Liver (tissue), 8 donors: ENCODE measurements at regions not wholly inside any gene's neighbourhood (a gene's known extent, or its start where the extent isn't known, plus 50 kb on each side); places are given as distances from the start of the nearest gene placed in this dataset.

Source experiments
- DNase-seq: peaks from one replicate; pipeline ENCODE4 v3.0.0-alpha.2; 2017; ENCODE audit warnings: low spot score
- H3K27ac ChIP-seq, 2 donors: one replicate each; pipeline ENCODE4 v1.7.0; 2013; ENCODE audit warnings: inconsistent platforms in 2 of 2, low read length in 2 of 2, control low read depth in 1 of 2, low read depth in 1 of 2, mild to moderate bottlenecking in 1 of 2
- H3K27me3 ChIP-seq, 4 donors: one replicate each; pipeline versions ENCODE4 v1.6.1 to v1.7.0; 2013; ENCODE audit warnings: low read length in 3 of 4, inconsistent platforms in 1 of 4, mild to moderate bottlenecking in 1 of 4, moderate library complexity in 1 of 4; ENCODE audit not compliant: control insufficient read depth in 4 of 4, insufficient read depth in 4 of 4
- H3K36me3 ChIP-seq, 4 donors: one replicate each; pipeline versions ENCODE4 v1.6.1 to v1.7.0; 2013; ENCODE audit warnings: low read length in 3 of 4, mild to moderate bottlenecking in 3 of 4, low read depth in 1 of 4, moderate library complexity in 1 of 4; ENCODE audit not compliant: control insufficient read depth in 4 of 4, insufficient read depth in 3 of 4
- H3K4me1 ChIP-seq, 4 donors: one replicate each; pipeline versions ENCODE4 v1.6.1 to v1.7.0; 2013; ENCODE audit warnings: low read length in 3 of 4, mild to moderate bottlenecking in 3 of 4, moderate library complexity in 1 of 4; ENCODE audit not compliant: control insufficient read depth in 4 of 4, insufficient read depth in 4 of 4
- H3K4me3 ChIP-seq, 3 donors: one replicate each; pipeline versions ENCODE4 v1.6.1 to v1.7.0; 2013; ENCODE audit warnings: low read length in 3 of 3, control low read depth in 1 of 3, low read depth in 1 of 3, mild to moderate bottlenecking in 1 of 3
- H3K9ac ChIP-seq, 2 donors: one replicate each; pipeline ENCODE4 v1.7.0; 2013; ENCODE audit warnings: low read length in 2 of 2, mild to moderate bottlenecking in 2 of 2, moderate library complexity in 2 of 2, control low read depth in 1 of 2, low read depth in 1 of 2
- H3K9me3 ChIP-seq, 4 donors: one replicate each; pipeline versions ENCODE4 v1.6.1 to v1.7.0; 2013; ENCODE audit warnings: low read length in 3 of 4; ENCODE audit not compliant: control insufficient read depth in 4 of 4
- ATF3 ChIP-seq: IDR thresholded peaks from 2 replicates; pipeline ENCODE4 v1.6.1; 2016; ENCODE audit warnings: antibody characterized with exemption
- EGR1 ChIP-seq, 2 donors: IDR thresholded peaks; 2 replicates each; pipeline ENCODE4 v1.6.1; 2016 to 2018; ENCODE audit warnings: antibody characterized with exemption in 2 of 2, low read depth in 2 of 2
- FOXA1 ChIP-seq: IDR thresholded peaks from 2 replicates; pipeline ENCODE4 v1.6.1; 2016; ENCODE audit warnings: antibody characterized with exemption
- FOXA2 ChIP-seq: IDR thresholded peaks from 2 replicates; pipeline ENCODE4 v1.6.1; 2016; ENCODE audit warnings: antibody characterized with exemption
- GABPA ChIP-seq, 2 donors: IDR thresholded peaks in 1 of 2; conservative IDR thresholded peaks in 1 of 2; 2 replicates each; pipeline ENCODE4 v1.6.1; 2016; ENCODE audit warnings: antibody characterized with exemption in 2 of 2, mild to moderate bottlenecking in 1 of 2, moderate library complexity in 1 of 2
- HNF4A ChIP-seq, 2 donors: conservative IDR thresholded peaks; 2 replicates each; pipeline ENCODE4 v1.6.1; 2016; ENCODE audit warnings: antibody characterized with exemption in 2 of 2, mild to moderate bottlenecking in 2 of 2
- HNF4G ChIP-seq: IDR thresholded peaks from 2 replicates; pipeline ENCODE4 v1.6.1; 2016; ENCODE audit warnings: antibody characterized with exemption
- JUND ChIP-seq, 2 donors: IDR thresholded peaks; 2 replicates each; pipeline ENCODE4 v1.6.1; 2016; ENCODE audit warnings: antibody characterized with exemption in 2 of 2
- NR2F2 ChIP-seq: IDR thresholded peaks from 2 replicates; pipeline ENCODE4 v1.6.1; 2016; ENCODE audit warnings: antibody characterized with exemption
- RAD21 ChIP-seq, 2 donors: IDR thresholded peaks; 2 replicates each; pipeline ENCODE4 v1.6.1; 2016; ENCODE audit warnings: antibody characterized with exemption in 2 of 2, mild to moderate bottlenecking in 2 of 2
- REST ChIP-seq: IDR thresholded peaks from 2 replicates; pipeline ENCODE4 v1.6.1; 2016; ENCODE audit warnings: antibody characterized with exemption, mild to moderate bottlenecking
- RXRA ChIP-seq, 2 donors: IDR thresholded peaks; 2 replicates each; pipeline ENCODE4 v1.6.1; 2017 to 2018; ENCODE audit warnings: antibody characterized with exemption in 2 of 2, mild to moderate bottlenecking in 1 of 2
- SP1 ChIP-seq: IDR thresholded peaks from 2 replicates; pipeline ENCODE4 v1.6.1; 2018; ENCODE audit warnings: antibody characterized with exemption, mild to moderate bottlenecking
- TAF1 ChIP-seq: conservative IDR thresholded peaks from 2 replicates; pipeline ENCODE4 v1.6.1; 2016; ENCODE audit warnings: antibody characterized with exemption, mild to moderate bottlenecking
- YY1 ChIP-seq: IDR thresholded peaks from 2 replicates; pipeline ENCODE4 v1.6.1; 2016; ENCODE audit warnings: antibody characterized with exemption, mild to moderate bottlenecking
- WGBS: extraction: QIAGEN DNeasy Blood & Tissue Kit; methylation state at CpG from one replicate; pipeline ENCODE4 v1.1.7; 2013; 5-methylcytosine and 5-hydroxymethylcytosine counted together
- TF ChIP-seq, protein P1 (sequence below): fragments of 150-350 bp; IDR thresholded peaks from 2 replicates; pipeline ENCODE4 v1.5.1; 2017; ENCODE audit warnings: improper control_type of control experiment, low read depth, low read length; ENCODE audit not compliant: missing input control
- TF ChIP-seq, protein P2 (sequence below): IDR thresholded peaks from 2 replicates; pipeline ENCODE4 v1.6.1; 2016; ENCODE audit warnings: antibody characterized with exemption
- TF ChIP-seq, protein P3 (sequence below): IDR thresholded peaks from 2 replicates; pipeline ENCODE4 v1.6.1; 2016; ENCODE audit warnings: antibody characterized with exemption
- donor health status: healthy.
- donor health status: healthy.
- donor health status: healthy.
- donor health status: healthy.
- donor health status: healthy.

DNA sequence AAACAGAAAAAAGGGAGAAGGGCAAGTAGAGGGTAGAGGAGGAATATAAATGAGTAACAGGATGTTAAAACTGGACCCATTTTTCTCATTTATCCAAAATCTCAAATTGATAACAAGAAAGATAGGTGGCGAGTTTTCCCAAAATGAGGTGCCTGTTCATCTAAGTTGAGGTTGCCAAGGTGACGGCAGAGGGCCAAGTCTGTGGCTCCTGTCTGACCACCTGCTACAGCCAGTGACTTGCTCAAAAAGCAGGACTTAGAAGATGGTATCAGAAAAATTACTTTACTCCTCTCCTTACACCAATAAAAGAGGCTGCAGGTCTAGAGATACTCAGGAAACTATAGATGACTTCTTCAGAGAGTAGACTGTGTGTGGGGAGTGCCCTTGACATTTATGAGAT is 137.6 kb upstream of the ZNF385D start:
- Histone ChIP-seq H3K27ac (no peak overlapping the region), H3K4me3 (no peak overlapping the region), H3K36me3 (no peaks in the 10 kb centered on the region), H3K9ac (no peak overlapping the region), H3K9me3 (no peaks in the 10 kb centered on the region), H3K27me3 (no peaks in the 10 kb centered on the region), H3K4me1 (no peaks in the 10 kb centered on the region)
- WGBS: 88% methylated on average over 2 of the region's 2 CpGs
- no peak for DNase-seq
- TF ChIP-seq TAF1 (no peak), HNF4A (conservative IDR thresholded peaks at IDR 0.05) (no peak), YY1 (no peak), REST (no peak), HNF4G (no peak), RXRA (IDR thresholded peaks at IDR 0.05) (no peak), SP1 (no peak), NR2F2 (no peak)
- TF ChIP-seq, protein P1, sequence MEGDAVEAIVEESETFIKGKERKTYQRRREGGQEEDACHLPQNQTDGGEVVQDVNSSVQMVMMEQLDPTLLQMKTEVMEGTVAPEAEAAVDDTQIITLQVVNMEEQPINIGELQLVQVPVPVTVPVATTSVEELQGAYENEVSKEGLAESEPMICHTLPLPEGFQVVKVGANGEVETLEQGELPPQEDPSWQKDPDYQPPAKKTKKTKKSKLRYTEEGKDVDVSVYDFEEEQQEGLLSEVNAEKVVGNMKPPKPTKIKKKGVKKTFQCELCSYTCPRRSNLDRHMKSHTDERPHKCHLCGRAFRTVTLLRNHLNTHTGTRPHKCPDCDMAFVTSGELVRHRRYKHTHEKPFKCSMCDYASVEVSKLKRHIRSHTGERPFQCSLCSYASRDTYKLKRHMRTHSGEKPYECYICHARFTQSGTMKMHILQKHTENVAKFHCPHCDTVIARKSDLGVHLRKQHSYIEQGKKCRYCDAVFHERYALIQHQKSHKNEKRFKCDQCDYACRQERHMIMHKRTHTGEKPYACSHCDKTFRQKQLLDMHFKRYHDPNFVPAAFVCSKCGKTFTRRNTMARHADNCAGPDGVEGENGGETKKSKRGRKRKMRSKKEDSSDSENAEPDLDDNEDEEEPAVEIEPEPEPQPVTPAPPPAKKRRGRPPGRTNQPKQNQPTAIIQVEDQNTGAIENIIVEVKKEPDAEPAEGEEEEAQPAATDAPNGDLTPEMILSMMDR: no peak

DNA sequence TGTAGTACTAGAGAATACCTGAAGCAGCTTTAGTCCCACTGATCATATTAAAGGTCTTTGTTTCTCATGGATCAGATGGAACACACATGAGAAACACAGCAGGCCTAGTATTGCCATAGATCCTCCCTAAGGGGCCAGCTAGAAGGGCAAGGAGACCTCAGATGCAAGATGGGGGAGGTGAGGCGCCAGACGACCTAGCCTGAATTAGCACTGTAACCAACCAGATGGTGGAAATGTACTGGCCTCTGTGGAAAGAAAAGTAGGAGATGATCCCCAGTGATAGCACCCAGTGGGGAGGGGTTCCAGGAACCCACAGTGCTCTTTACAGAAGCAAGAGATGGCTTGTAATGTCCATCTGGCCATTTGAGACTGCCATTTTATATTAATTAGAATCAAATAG is 138.2 kb upstream of the ZNF385D start:
- Histone ChIP-seq H3K4me3 (no peak overlapping the region), H3K27ac (no peak overlapping the region), H3K9me3 (no peaks in the 10 kb centered on the region), H3K9ac (no peak overlapping the region), H3K36me3 (no peaks in the 10 kb centered on the region), H3K27me3 (no peaks in the 10 kb centered on the region), H3K4me1 (no peaks in the 10 kb centered on the region)
- no peak for DNase-seq
- WGBS: 90% methylated on average over 2 of the region's 2 CpGs
- TF ChIP-seq REST (no peak), NR2F2 (no peak), YY1 (no peak), EGR1 (IDR thresholded peaks at IDR 0.05; ENCODE audit: low read depth in 2 of 2) (no peak), JUND (IDR thresholded peaks at IDR 0.05) (no peak), GABPA (IDR thresholded peaks at IDR 0.05 in 1 of 2, conservative IDR thresholded peaks at IDR 0.05 in 1 of 2) (no peak), HNF4A (conservative IDR thresholded peaks at IDR 0.05) (no peak), RXRA (IDR thresholded peaks at IDR 0.05) (no peak), FOXA2 (no peak), SP1 (no peak), ATF3 (no peak), FOXA1 (no peak), RAD21 (IDR thresholded peaks at IDR 0.05) (no peak), TAF1 (no peak)
- TF ChIP-seq, protein P2, sequence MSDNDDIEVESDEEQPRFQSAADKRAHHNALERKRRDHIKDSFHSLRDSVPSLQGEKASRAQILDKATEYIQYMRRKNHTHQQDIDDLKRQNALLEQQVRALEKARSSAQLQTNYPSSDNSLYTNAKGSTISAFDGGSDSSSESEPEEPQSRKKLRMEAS: no peak
- TF ChIP-seq, protein P1: no peak
- TF ChIP-seq, protein P3, sequence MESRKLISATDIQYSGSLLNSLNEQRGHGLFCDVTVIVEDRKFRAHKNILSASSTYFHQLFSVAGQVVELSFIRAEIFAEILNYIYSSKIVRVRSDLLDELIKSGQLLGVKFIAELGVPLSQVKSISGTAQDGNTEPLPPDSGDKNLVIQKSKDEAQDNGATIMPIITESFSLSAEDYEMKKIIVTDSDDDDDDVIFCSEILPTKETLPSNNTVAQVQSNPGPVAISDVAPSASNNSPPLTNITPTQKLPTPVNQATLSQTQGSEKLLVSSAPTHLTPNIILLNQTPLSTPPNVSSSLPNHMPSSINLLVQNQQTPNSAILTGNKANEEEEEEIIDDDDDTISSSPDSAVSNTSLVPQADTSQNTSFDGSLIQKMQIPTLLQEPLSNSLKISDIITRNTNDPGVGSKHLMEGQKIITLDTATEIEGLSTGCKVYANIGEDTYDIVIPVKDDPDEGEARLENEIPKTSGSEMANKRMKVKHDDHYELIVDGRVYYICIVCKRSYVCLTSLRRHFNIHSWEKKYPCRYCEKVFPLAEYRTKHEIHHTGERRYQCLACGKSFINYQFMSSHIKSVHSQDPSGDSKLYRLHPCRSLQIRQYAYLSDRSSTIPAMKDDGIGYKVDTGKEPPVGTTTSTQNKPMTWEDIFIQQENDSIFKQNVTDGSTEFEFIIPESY: no peak
